Spleen (tissue), 7 donors: ENCODE measurements at regions not wholly inside any gene's neighbourhood (a gene's known extent, or its start where the extent isn't known, plus 50 kb on each side); places are given as distances from the start of the nearest gene placed in this dataset.

ENCODE experiments used
- POLR2A ChIP-seq, 3 donors: fragments of 450-650 bp; IDR thresholded peaks; one replicate each; pipeline ENCODE4 v1.5.1; 2017; ENCODE audit warnings: antibody characterized with exemption in 3 of 3, mild to moderate bottlenecking in 1 of 3
- POLR2AphosphoS5 ChIP-seq, 3 donors: sonication (generic); formaldehyde crosslinking; IDR thresholded peaks; one replicate each; pipeline ENCODE4 v1.5.1; 2017; ENCODE audit warnings: antibody characterized with exemption in 3 of 3
- TF ChIP-seq, protein P1 (sequence below), 11 experiments: fragments of 200-600 bp in 7 of 11; fragments of 450-650 bp in 4 of 11; sonication (generic) in 4 of 11; IDR thresholded peaks in 8 of 11; conservative IDR thresholded peaks in 3 of 11; 1 replicate in 7 of 11; 2 replicates in 4 of 11; pipeline versions ENCODE4 v1.4.0 to v1.8.0; 2016 to 2021; ENCODE audit warnings: antibody characterized with exemption in 11 of 11, inconsistent platforms in 4 of 11, mild to moderate bottlenecking in 1 of 11
- donor health status: DM: no; HTN: no; CAD: no; lungs with moderate emphysema.
- donor health status: DM: no; HTN: no; CAD: no.
- donor health status: DM: no; HTN: no; CAD: no.

- TF ChIP-seq, protein P1, sequence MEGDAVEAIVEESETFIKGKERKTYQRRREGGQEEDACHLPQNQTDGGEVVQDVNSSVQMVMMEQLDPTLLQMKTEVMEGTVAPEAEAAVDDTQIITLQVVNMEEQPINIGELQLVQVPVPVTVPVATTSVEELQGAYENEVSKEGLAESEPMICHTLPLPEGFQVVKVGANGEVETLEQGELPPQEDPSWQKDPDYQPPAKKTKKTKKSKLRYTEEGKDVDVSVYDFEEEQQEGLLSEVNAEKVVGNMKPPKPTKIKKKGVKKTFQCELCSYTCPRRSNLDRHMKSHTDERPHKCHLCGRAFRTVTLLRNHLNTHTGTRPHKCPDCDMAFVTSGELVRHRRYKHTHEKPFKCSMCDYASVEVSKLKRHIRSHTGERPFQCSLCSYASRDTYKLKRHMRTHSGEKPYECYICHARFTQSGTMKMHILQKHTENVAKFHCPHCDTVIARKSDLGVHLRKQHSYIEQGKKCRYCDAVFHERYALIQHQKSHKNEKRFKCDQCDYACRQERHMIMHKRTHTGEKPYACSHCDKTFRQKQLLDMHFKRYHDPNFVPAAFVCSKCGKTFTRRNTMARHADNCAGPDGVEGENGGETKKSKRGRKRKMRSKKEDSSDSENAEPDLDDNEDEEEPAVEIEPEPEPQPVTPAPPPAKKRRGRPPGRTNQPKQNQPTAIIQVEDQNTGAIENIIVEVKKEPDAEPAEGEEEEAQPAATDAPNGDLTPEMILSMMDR (IDR thresholded peaks at IDR 0.05 in 8 of 11, conservative IDR thresholded peaks at IDR 0.05 in 3 of 11) = no peak
- TF ChIP-seq POLR2A (IDR thresholded peaks at IDR 0.05) (no peak), POLR2AphosphoS5 (IDR thresholded peaks at IDR 0.05) (no peak)
Measured at GRCh38 chr1:5376538-5377247, 615.5 kb downstream of the NPHP4 start.
